ENCODE measurements at regions not wholly inside any gene's neighbourhood (a gene's known extent, or its start where the extent isn't known, plus 50 kb on each side); places are given as distances from the start of the nearest gene placed in this dataset.

- TF ChIP-seq EZH2phosphoT487 (IDR thresholded peaks at IDR 0.05; ENCODE audit: insufficient read depth, low read depth) (no peak), EZH2 (IDR thresholded peaks at IDR 0.05; ENCODE audit: insufficient read depth, poor library complexity, severe bottlenecking) (no peak)
Measured at GRCh38 chr21:27633631-27634030, 666.7 kb upstream of the ADAMTS5 start.

All from GM23248 (cell line).